ENCODE measurements at regions not wholly inside any gene's neighbourhood (a gene's known extent, or its start where the extent isn't known, plus 50 kb on each side); places are given as distances from the start of the nearest gene placed in this dataset.

DNA sequence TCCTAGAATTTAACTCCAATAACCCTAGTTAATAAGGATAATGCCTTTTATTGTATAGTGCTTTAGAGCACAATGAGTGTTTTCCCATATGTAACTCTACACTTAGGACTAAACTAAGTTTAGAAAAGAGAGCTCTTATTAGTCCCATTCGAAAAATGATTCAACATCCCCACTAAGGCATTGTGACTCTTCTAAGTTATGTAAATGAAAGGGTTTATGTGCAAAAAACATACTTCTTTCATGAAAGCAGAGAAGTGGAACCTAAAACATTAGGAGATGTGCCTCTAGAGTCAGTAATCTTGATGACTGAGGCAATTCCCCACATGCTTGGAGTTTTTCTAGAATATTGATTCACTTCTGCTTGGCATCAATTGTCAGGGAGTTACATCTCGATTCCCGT lies 344.1 kb upstream of the ZNF717 start (continued):
- TF ChIP-seq, protein P1, sequence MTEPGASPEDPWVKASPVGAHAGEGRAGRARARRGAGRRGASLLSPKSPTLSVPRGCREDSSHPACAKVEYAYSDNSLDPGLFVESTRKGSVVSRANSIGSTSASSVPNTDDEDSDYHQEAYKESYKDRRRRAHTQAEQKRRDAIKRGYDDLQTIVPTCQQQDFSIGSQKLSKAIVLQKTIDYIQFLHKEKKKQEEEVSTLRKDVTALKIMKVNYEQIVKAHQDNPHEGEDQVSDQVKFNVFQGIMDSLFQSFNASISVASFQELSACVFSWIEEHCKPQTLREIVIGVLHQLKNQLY (CRISPR knock-in tag; conservative IDR thresholded peaks at IDR 0.05): no peak
- TF ChIP-seq, protein P2, sequence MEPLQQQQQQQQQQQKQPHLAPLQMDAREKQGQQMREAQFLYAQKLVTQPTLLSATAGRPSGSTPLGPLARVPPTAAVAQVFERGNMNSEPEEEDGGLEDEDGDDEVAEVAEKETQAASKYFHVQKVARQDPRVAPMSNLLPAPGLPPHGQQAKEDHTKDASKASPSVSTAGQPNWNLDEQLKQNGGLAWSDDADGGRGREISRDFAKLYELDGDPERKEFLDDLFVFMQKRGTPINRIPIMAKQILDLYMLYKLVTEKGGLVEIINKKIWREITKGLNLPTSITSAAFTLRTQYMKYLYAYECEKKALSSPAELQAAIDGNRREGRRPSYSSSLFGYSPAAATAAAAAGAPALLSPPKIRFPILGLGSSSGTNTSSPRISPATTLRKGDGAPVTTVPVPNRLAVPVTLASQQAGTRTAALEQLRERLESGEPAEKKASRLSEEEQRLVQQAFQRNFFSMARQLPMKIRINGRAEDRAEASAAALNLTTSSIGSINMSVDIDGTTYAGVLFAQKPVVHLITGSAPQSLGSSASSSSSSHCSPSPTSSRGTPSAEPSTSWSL (CRISPR knock-in tag; IDR thresholded peaks at IDR 0.05; ENCODE audit: borderline replicate concordance): no peak
- no peak for TF ChIP-seq ZNF239 (CRISPR knock-in tag; IDR thresholded peaks at IDR 0.05)

DNA sequence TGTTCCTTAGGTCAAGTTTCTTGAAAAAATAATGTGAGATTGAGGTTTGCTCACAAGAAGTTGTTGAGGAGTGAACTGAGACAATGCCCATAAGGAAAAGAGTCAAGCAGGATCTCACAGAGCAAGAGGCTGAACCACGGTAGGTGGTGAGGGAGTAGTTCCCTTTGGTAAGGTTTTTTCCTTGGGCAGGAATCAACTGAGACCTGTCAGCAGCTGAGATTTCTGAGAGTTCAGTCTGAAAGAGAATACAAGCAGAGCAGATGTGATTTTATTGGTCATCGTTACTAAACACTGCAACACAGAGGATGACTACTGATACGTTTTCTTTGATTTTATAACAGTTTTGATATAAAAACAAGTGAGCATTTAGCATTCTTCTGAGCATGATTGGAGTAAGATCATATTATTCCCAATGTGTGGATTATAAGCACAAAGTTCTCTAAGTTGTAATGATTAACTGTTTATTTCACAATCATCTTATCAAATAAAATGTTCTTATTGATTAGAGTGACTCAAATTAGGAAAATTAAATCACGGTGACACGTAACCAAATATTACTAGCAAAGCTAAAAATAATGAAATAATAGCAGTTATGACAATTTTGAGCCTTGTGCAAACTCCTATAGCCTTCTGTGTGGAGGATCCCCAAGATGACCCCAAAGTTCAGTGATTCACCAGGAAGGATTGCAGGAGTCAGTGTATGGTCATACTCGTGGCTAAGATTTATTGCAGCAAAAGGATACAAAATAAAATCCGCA lies 346.2 kb upstream of the ZNF717 start:
- Histone ChIP-seq H3K36me3 (ENCODE audit: control insufficient read depth, insufficient read depth, low read length) (no peaks in the 10 kb centered on the region), H2AFZ (ENCODE audit: low read depth, low read length) (no peak overlapping the region), H3K4me1 (replicated peaks in 1 of 2; ENCODE audit: control insufficient read depth in 2 of 2, insufficient read depth in 2 of 2, low read length in 2 of 2) (no peaks in the 10 kb centered on the region), H3K9me1 (ENCODE audit: control insufficient read depth, insufficient read depth, low read length) (no peaks in the 10 kb centered on the region), H3K9me3 (replicated peaks; ENCODE audit: control insufficient read depth, insufficient read depth, low read depth, low read length) (no peaks in the 10 kb centered on the region), H3K9ac (ENCODE audit: insufficient read depth in 1 of 2, low read depth in 2 of 2, low read length in 2 of 2) (no peak overlapping the region), H3K4me3 (no peak overlapping the region), H3K27ac (ENCODE audit: extremely low read depth, low read depth, low read length) (no peak overlapping the region), H3K4me2 (ENCODE audit: insufficient read depth, low read length) (no peak overlapping the region), H4K20me1 (replicated peaks; ENCODE audit: control insufficient read depth, insufficient read depth, low read length) (no peaks in the 10 kb centered on the region), H3K79me2 (ENCODE audit: control insufficient read depth, insufficient read depth, low read length) (no peaks in the 10 kb centered on the region), H3K27me3 (ENCODE audit: control insufficient read depth in 2 of 2, insufficient read depth in 2 of 2, low read length in 2 of 2) (no peaks in the 10 kb centered on the region)
- no TSS peak for BruUV-seq (replicated peaks)
- CTCF ChIA-PET (ENCODE audit: low intra/inter-chr PET ratio): no interaction called here
- no peak for ATAC-seq
- 0% methylated on average over 7 of the region's 7 CpGs for WGBS (ENCODE audit: insufficient coverage, low coverage, missing lambda C conversion rate)
- DNase-seq (ENCODE audit: extremely low read depth in 1 of 4, low spot score in 3 of 4): no peak
- in situ Hi-C loops (cut with MboI): no loop called here
- POLR2A ChIA-PET: no interaction called here
- intact Hi-C loops (cut with micrococcal nuclease): no loop called here
- FAIRE-seq: no peak
- TF ChIP-seq MCM5 (IDR thresholded peaks at IDR 0.05; ENCODE audit: low read depth): no peak
- TF ChIP-seq HNRNPH1 (optimal IDR thresholded peaks at IDR 0.05; ENCODE audit: low read depth, low read length): no peak
- TF ChIP-seq POU5F1 (IDR thresholded peaks at IDR 0.05; ENCODE audit: borderline replicate concordance, low read depth, low read length, partially characterized antibody): no peak
- TF ChIP-seq NR2C2 (CRISPR knock-in tag; IDR thresholded peaks at IDR 0.05): no peak
- TF ChIP-seq NR2C2 (tag; IDR thresholded peaks at IDR 0.05): no peak
- TF ChIP-seq, protein P3, sequence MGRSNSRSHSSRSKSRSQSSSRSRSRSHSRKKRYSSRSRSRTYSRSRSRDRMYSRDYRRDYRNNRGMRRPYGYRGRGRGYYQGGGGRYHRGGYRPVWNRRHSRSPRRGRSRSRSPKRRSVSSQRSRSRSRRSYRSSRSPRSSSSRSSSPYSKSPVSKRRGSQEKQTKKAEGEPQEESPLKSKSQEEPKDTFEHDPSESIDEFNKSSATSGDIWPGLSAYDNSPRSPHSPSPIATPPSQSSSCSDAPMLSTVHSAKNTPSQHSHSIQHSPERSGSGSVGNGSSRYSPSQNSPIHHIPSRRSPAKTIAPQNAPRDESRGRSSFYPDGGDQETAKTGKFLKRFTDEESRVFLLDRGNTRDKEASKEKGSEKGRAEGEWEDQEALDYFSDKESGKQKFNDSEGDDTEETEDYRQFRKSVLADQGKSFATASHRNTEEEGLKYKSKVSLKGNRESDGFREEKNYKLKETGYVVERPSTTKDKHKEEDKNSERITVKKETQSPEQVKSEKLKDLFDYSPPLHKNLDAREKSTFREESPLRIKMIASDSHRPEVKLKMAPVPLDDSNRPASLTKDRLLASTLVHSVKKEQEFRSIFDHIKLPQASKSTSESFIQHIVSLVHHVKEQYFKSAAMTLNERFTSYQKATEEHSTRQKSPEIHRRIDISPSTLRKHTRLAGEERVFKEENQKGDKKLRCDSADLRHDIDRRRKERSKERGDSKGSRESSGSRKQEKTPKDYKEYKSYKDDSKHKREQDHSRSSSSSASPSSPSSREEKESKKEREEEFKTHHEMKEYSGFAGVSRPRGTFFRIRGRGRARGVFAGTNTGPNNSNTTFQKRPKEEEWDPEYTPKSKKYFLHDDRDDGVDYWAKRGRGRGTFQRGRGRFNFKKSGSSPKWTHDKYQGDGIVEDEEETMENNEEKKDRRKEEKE (IDR thresholded peaks at IDR 0.05; ENCODE audit: borderline replicate concordance in 1 of 2, control insufficient read depth in 1 of 2, low read depth in 2 of 2, low read length in 1 of 2): no peak
- no peak for TF ChIP-seq EZH2 (IDR thresholded peaks at IDR 0.05; ENCODE audit: borderline replicate concordance, low read depth, low read length)
- TF ChIP-seq GATAD2A (IDR thresholded peaks at IDR 0.05): no peak
- no peak for TF ChIP-seq ZNF280B (CRISPR knock-in tag; IDR thresholded peaks at IDR 0.05)
- no peak for TF ChIP-seq MYBL2 (IDR thresholded peaks at IDR 0.05; ENCODE audit: low read depth)
- TF ChIP-seq MYBL2 (CRISPR knock-in tag; IDR thresholded peaks at IDR 0.05; ENCODE audit: borderline replicate concordance): no peak

Data from K562 (cell line).